Loucy (cell line): ENCODE measurements at regions not wholly inside any gene's neighbourhood (a gene's known extent, or its start where the extent isn't known, plus 50 kb on each side); places are given as distances from the start of the nearest gene placed in this dataset.

Source experiments
- H2AFZ ChIP-seq: fragments of 200-600 bp; sonication (generic); 2 replicates; pipeline ENCODE4 v1.6.0; 2016; ENCODE audit warnings: antibody characterized with exemption, mild to moderate bottlenecking, low read length, moderate library complexity
- H3F3A ChIP-seq: fragments of 200-600 bp; 2 replicates; pipeline ENCODE4 v1.6.0; 2016; ENCODE audit warnings: antibody characterized with exemption, low read depth, mild to moderate bottlenecking
- H3K27me3 ChIP-seq: fragments of 200-600 bp; sonication (generic); 2 replicates; pipeline ENCODE4 v1.6.1; 2014; ENCODE audit warnings: low read length, mild to moderate bottlenecking; ENCODE audit not compliant: insufficient read depth, poor library complexity, severe bottlenecking
- H3K36me3 ChIP-seq: fragments of 200-600 bp; sonication (generic); 2 replicates; pipeline ENCODE4 v1.6.1; 2016; ENCODE audit warnings: low read length; ENCODE audit not compliant: insufficient read depth
- H3K4me1 ChIP-seq: fragments of 200-600 bp; sonication (generic); 2 replicates; pipeline ENCODE4 v1.5.1; 2014; ENCODE audit warnings: low read length, mild to moderate bottlenecking; ENCODE audit not compliant: insufficient read depth, poor library complexity, severe bottlenecking
- H3K4me2 ChIP-seq: fragments of 200-600 bp; sonication (generic); 2 replicates; pipeline ENCODE4 v1.6.0; 2014; ENCODE audit warnings: antibody characterized with exemption, low read length, low read depth, mild to moderate bottlenecking; ENCODE audit not compliant: poor library complexity, severe bottlenecking
- H3K4me3 ChIP-seq: fragments of 200-600 bp; sonication (generic); 2 replicates; pipeline ENCODE4 v1.5.1; 2014; ENCODE audit warnings: low read length, mild to moderate bottlenecking, mixed read lengths; ENCODE audit not compliant: poor library complexity, severe bottlenecking
- H3K79me2 ChIP-seq: fragments of 200-600 bp; sonication (generic); 2 replicates; pipeline ENCODE4 v1.6.1; 2014; ENCODE audit warnings: low read length; ENCODE audit not compliant: insufficient read depth
- H3K9ac ChIP-seq: fragments of 200-600 bp; sonication (generic); 2 replicates; pipeline ENCODE4 v1.6.0; 2014; ENCODE audit warnings: mild to moderate bottlenecking, low read depth, low read length, moderate library complexity; ENCODE audit not compliant: poor library complexity, severe bottlenecking
- H3K9me2 ChIP-seq: fragments of 200-600 bp; sonication (generic); replicated peaks from 2 replicates; pipeline ENCODE4 v1.6.1; 2016; ENCODE audit warnings: low read depth, low read length, mixed read lengths
- H3K9me3 ChIP-seq: fragments of 200-600 bp; sonication (generic); 2 replicates; pipeline ENCODE4 v1.6.1; 2014; ENCODE audit warnings: mild to moderate bottlenecking, antibody characterized with exemption, low read length, low read depth; ENCODE audit not compliant: insufficient read depth
- H4K20me1 ChIP-seq: fragments of 200-600 bp; sonication (generic); 2 replicates; pipeline ENCODE4 v1.6.0; 2014; ENCODE audit warnings: antibody characterized with exemption, low read length, mild to moderate bottlenecking; ENCODE audit not compliant: insufficient read depth, poor library complexity, severe bottlenecking
- CTCF ChIP-seq: fragments of 200-600 bp; sonication (generic); conservative IDR thresholded peaks from 2 replicates; pipeline ENCODE4 v1.5.1; 2014; ENCODE audit warnings: mild to moderate bottlenecking, antibody characterized with exemption, low read length
- EZH2phosphoT487 ChIP-seq: fragments of 200-600 bp; IDR thresholded peaks from 2 replicates; pipeline ENCODE4 v1.6.1; 2018; ENCODE audit warnings: antibody characterized with exemption, mild to moderate bottlenecking, moderate library complexity, borderline replicate concordance

DNA sequence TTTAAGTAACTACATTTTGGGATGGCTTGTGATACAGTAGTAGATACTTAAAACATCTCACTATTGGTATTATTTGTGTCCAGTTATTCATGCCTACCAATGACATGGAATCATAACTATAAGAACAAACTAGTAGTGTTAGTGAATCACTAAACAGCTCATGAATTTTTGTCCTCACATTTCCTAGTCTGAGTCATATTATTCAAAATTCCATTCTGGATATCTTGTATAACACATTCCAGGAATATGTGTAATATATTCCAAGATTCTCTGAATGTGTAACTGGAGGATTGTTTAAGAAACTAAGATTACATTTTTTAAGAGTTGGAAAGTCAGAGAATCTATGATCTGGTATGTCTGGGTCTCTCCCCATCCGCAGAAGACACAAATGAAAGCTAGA lies 565.3 kb upstream of the ZNF608 start:
- H3K4me2 ChIP-seq, result no peak overlapping the region
- TF ChIP-seq EZH2phosphoT487 (no peak), CTCF (no peak)
- no peak overlapping the region for H2AFZ ChIP-seq
- no peaks in the 10 kb centered on the region for H3K9me2 ChIP-seq
- no peaks in the 10 kb centered on the region for H4K20me1 ChIP-seq
- H3K9me3 ChIP-seq, result no peaks in the 10 kb centered on the region
- no peak overlapping the region for H3K4me3 ChIP-seq
- H3K9ac ChIP-seq, result no peak overlapping the region
- no peaks in the 10 kb centered on the region for H3K27me3 ChIP-seq
- no peaks in the 10 kb centered on the region for H3K36me3 ChIP-seq
- H3K4me1 ChIP-seq, result no peaks in the 10 kb centered on the region
- no peaks in the 10 kb centered on the region for H3K79me2 ChIP-seq
- H3F3A ChIP-seq, result no peaks in the 10 kb centered on the region

DNA sequence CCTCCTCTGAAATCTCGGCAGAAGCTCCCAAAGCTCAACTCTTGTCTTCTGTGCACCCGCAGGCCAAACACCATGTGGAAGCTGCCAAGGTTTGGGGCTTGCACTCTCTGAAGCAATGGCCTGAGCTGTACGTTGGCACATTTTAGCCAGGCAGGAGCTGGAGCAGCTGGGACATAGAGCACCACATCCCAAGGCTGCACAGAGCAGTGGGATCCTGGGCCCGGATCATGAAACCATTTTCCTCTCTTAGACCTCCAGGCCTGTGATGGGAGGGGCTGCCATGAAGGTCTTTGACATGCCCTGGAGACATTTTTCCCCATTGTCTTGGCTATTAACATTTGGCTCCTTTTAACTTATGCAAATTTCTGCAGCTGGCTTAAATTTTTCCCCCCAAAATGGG lies 567.1 kb upstream of the ZNF608 start:
- Histone ChIP-seq H3K9me2 (no peaks in the 10 kb centered on the region), H3K36me3 (no peaks in the 10 kb centered on the region), H3K9me3 (no peaks in the 10 kb centered on the region), H4K20me1 (no peaks in the 10 kb centered on the region), H2AFZ (no peak overlapping the region), H3F3A (no peaks in the 10 kb centered on the region), H3K9ac (no peak overlapping the region), H3K4me3 (no peak overlapping the region), H3K27me3 (no peaks in the 10 kb centered on the region), H3K4me2 (no peak overlapping the region), H3K79me2 (no peaks in the 10 kb centered on the region), H3K4me1 (no peaks in the 10 kb centered on the region)
- TF ChIP-seq CTCF (no peak), EZH2phosphoT487 (no peak)

DNA sequence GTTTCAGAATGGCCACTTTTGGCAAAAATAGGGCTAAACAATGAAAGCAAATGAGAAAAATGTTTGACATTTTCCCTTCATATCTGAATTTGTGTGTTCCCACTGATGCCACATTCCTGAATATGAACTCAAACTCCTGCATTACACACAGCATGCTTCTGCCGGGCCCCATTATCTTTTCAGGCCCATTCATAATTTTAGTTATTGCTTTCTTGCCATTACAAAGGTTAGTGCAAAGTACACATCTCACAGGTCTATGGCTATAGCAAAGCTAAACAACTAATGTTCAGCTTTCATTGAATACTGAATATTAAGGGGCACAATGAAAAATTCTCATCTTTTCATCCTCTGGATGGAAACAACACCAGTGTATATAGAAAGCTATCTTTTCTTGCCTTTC lies 568.9 kb upstream of the ZNF608 start:
- Histone ChIP-seq H3K9me2 (no peaks in the 10 kb centered on the region), H3K27me3 (no peaks in the 10 kb centered on the region), H3K9me3 (no peaks in the 10 kb centered on the region), H3F3A (no peaks in the 10 kb centered on the region), H3K9ac (no peak overlapping the region), H3K4me2 (no peak overlapping the region), H3K4me1 (no peaks in the 10 kb centered on the region), H3K79me2 (no peaks in the 10 kb centered on the region), H3K4me3 (no peak overlapping the region), H2AFZ (no peak overlapping the region), H3K36me3 (no peaks in the 10 kb centered on the region), H4K20me1 (no peaks in the 10 kb centered on the region)
- TF ChIP-seq CTCF, result no peak
- no peak for TF ChIP-seq EZH2phosphoT487
